ENCODE measurements at regions not wholly inside any gene's neighbourhood (a gene's known extent, or its start where the extent isn't known, plus 50 kb on each side); places are given as distances from the start of the nearest gene placed in this dataset.

- H3K27ac ChIP-seq = no peak overlapping the region
- TF ChIP-seq ZFX (IDR thresholded peaks at IDR 0.05; ENCODE audit: borderline replicate concordance) (no peak), CTCF (IDR thresholded peaks at IDR 0.05) (no peak)
These were observed 570.2 kb upstream of the ALCAM start for GRCh38 chr3:104796556-104796955.

- TF ChIP-seq CTCF (IDR thresholded peaks at IDR 0.05) = no peak
- TF ChIP-seq ZFX (IDR thresholded peaks at IDR 0.05; ENCODE audit: borderline replicate concordance) = no peak
- H3K27ac ChIP-seq = no peak overlapping the region
These were observed 561.7 kb upstream of the ALCAM start for GRCh38 chr3:104805042-104805441.

- no peak overlapping the region for H3K27ac ChIP-seq
- no peak for TF ChIP-seq CTCF (IDR thresholded peaks at IDR 0.05)
- TF ChIP-seq ZFX (IDR thresholded peaks at IDR 0.05; ENCODE audit: borderline replicate concordance) = no peak
These were observed 561.2 kb upstream of the ALCAM start for GRCh38 chr3:104805508-104805907.

- no peak for TF ChIP-seq ZFX (IDR thresholded peaks at IDR 0.05; ENCODE audit: borderline replicate concordance)
- TF ChIP-seq CTCF (IDR thresholded peaks at IDR 0.05) = no peak
- no peak overlapping the region for H3K27ac ChIP-seq
These were observed 555.8 kb upstream of the ALCAM start for GRCh38 chr3:104810896-104811295.

GRCh38 chr3:104816008-104816407 lies 550.7 kb upstream of the ALCAM start:
- TF ChIP-seq ZFX (IDR thresholded peaks at IDR 0.05; ENCODE audit: borderline replicate concordance) = no peak
- TF ChIP-seq CTCF (IDR thresholded peaks at IDR 0.05) = no peak
- no peak overlapping the region for H3K27ac ChIP-seq

- H3K27ac ChIP-seq = no peak overlapping the region
- TF ChIP-seq CTCF (IDR thresholded peaks at IDR 0.05) (no peak), ZFX (IDR thresholded peaks at IDR 0.05; ENCODE audit: borderline replicate concordance) (no peak)
These were observed 550.0 kb upstream of the ALCAM start for GRCh38 chr3:104816716-104817115.

GRCh38 chr3:104819333-104819732 lies 547.4 kb upstream of the ALCAM start:
- no peak overlapping the region for H3K27ac ChIP-seq
- no peak for TF ChIP-seq ZFX (IDR thresholded peaks at IDR 0.05; ENCODE audit: borderline replicate concordance)
- TF ChIP-seq CTCF (IDR thresholded peaks at IDR 0.05) = no peak

Data from 22Rv1 (cell line).